Dedifferentiated amniotic fluid mesenchymal stem cell (primary cell): ENCODE measurements at regions not wholly inside any gene's neighbourhood (a gene's known extent, or its start where the extent isn't known, plus 50 kb on each side); places are given as distances from the start of the nearest gene placed in this dataset.
"Not testable (repeated sequence)": the region's sequence is repeated elsewhere in the genome, so short reads cannot be mapped to it uniquely, and the experiment has no call there.

Experiments
- DNase-seq: peaks from one replicate; pipeline ENCODE4 v3.0.0-alpha.2; 2016; ENCODE audit errors: extremely low spot score

GRCh38 chr7:131638641-131639430 lies 82.4 kb upstream of the PODXL start:
- DNase-seq = no peak

GRCh38 chr7:131637859-131638258 lies 81.4 kb upstream of the PODXL start:
- DNase-seq = no peak

- no peak for DNase-seq
These were observed 79.7 kb upstream of the PODXL start for GRCh38 chr7:131636092-131636491.

- not testable (repeated sequence) for DNase-seq
These were observed 77.8 kb upstream of the PODXL start for GRCh38 chr7:131634197-131634596.

- no peak for DNase-seq
These were observed 77.0 kb upstream of the PODXL start for GRCh38 chr7:131633342-131633843.

- DNase-seq = no peak
These were observed 74.0 kb upstream of the PODXL start for GRCh38 chr7:131630427-131630826.

GRCh38 chr7:131629217-131629882 lies 72.9 kb upstream of the PODXL start:
- no peak for DNase-seq

- DNase-seq = no peak
These were observed 72.2 kb upstream of the PODXL start for GRCh38 chr7:131628634-131629033.

GRCh38 chr7:131627735-131628190 lies 71.3 kb upstream of the PODXL start:
- DNase-seq = no peak

- no peak for DNase-seq
These were observed 70.2 kb upstream of the PODXL start for GRCh38 chr7:131626643-131627042.

GRCh38 chr7:131625817-131626372 lies 69.5 kb upstream of the PODXL start:
- DNase-seq = peak; percentile 55

- not testable (repeated sequence) for DNase-seq
These were observed 68.9 kb upstream of the PODXL start for GRCh38 chr7:131625345-131625744.

- DNase-seq = no peak
These were observed 68.1 kb upstream of the PODXL start for GRCh38 chr7:131624536-131624935.

- no peak for DNase-seq
These were observed 66.7 kb upstream of the PODXL start for GRCh38 chr7:131623154-131623553.

- DNase-seq = no peak
These were observed 65.2 kb upstream of the PODXL start for GRCh38 chr7:131621652-131622051.

GRCh38 chr7:131620673-131621609 lies 64.5 kb upstream of the PODXL start:
- no peak for DNase-seq

GRCh38 chr7:131619336-131620305 lies 63.2 kb upstream of the PODXL start:
- DNase-seq = no peak

GRCh38 chr7:131618391-131618790 lies 62.0 kb upstream of the PODXL start:
- DNase-seq = no peak

- no peak for DNase-seq
These were observed 60.2 kb upstream of the PODXL start for GRCh38 chr7:131616487-131617200.

- no peak for DNase-seq
These were observed 57.5 kb upstream of the PODXL start for GRCh38 chr7:131613909-131614308.
